Mesothelial cell of epicardium (in vitro differentiated cells): ENCODE measurements at regions not wholly inside any gene's neighbourhood (a gene's known extent, or its start where the extent isn't known, plus 50 kb on each side); places are given as distances from the start of the nearest gene placed in this dataset.

Experiments
- DNase-seq, 2 experiments: peaks; one replicate each; pipeline ENCODE4 v3.0.0; 2021; ENCODE audit warnings: low spot score in 2 of 2; ENCODE audit not compliant: unreplicated experiment in 2 of 2
- H3K27ac Mint-ChIP-seq: 2 replicates; pipeline ENCODE4 v1.8.0; 2021; ENCODE audit warnings: mixed read lengths
- H3K27me3 Mint-ChIP-seq: 2 replicates; pipeline ENCODE4 v1.8.0; 2021; ENCODE audit warnings: low read depth, mixed read lengths
- H3K36me3 Mint-ChIP-seq: 2 replicates; pipeline ENCODE4 v1.8.0; 2021; ENCODE audit warnings: mixed read lengths
- H3K4me1 Mint-ChIP-seq: 2 replicates; pipeline ENCODE4 v1.8.0; 2021; ENCODE audit warnings: mixed read lengths
- H3K4me3 Mint-ChIP-seq: 2 replicates; pipeline ENCODE4 v1.8.0; 2021; ENCODE audit warnings: mild to moderate bottlenecking, moderate library complexity, mixed read lengths
- H3K9me3 Mint-ChIP-seq: 2 replicates; pipeline ENCODE4 v1.8.0; 2021; ENCODE audit warnings: mixed read lengths
- CTCF ChIP-seq: fragments of 200-600 bp; sonication (generic); IDR thresholded peaks from one replicate; pipeline ENCODE4 v1.5.0; 2021; ENCODE audit warnings: antibody characterized with exemption; ENCODE audit not compliant: unreplicated experiment

GRCh38 chr5:18195910-18196309 lies 561.6 kb downstream of the TAF11L14 start:
- no peak for TF ChIP-seq CTCF
- peaks cover 54% of the 10 kb centered on the region for H3K9me3 Mint-ChIP-seq
- H3K27me3 Mint-ChIP-seq: no peaks in the 10 kb centered on the region
- H3K4me3 Mint-ChIP-seq: no peak overlapping the region
- no peak overlapping the region for H3K27ac Mint-ChIP-seq
- DNase-seq: no peak
- H3K4me1 Mint-ChIP-seq: no peaks in the 10 kb centered on the region
- no peaks in the 10 kb centered on the region for H3K36me3 Mint-ChIP-seq

GRCh38 chr5:18197734-18198133 lies 563.5 kb downstream of the TAF11L14 start:
- no peak overlapping the region for H3K27ac Mint-ChIP-seq
- H3K9me3 Mint-ChIP-seq: peaks cover 40% of the 10 kb centered on the region
- no peaks in the 10 kb centered on the region for H3K36me3 Mint-ChIP-seq
- no peaks in the 10 kb centered on the region for H3K27me3 Mint-ChIP-seq
- H3K4me3 Mint-ChIP-seq: no peak overlapping the region
- no peak for DNase-seq
- TF ChIP-seq CTCF: no peak
- no peaks in the 10 kb centered on the region for H3K4me1 Mint-ChIP-seq

GRCh38 chr5:18202164-18202563 lies 567.9 kb downstream of the TAF11L14 start:
- peaks cover 30% of the 10 kb centered on the region for H3K9me3 Mint-ChIP-seq
- no peak for DNase-seq
- H3K27ac Mint-ChIP-seq: no peak overlapping the region
- no peak for TF ChIP-seq CTCF
- no peaks in the 10 kb centered on the region for H3K36me3 Mint-ChIP-seq
- H3K4me3 Mint-ChIP-seq: no peak overlapping the region
- H3K27me3 Mint-ChIP-seq: no peaks in the 10 kb centered on the region
- no peaks in the 10 kb centered on the region for H3K4me1 Mint-ChIP-seq

GRCh38 chr5:18203296-18203695 lies 569.0 kb downstream of the TAF11L14 start:
- Mint-ChIP-seq H3K4me3 (no peak overlapping the region), H3K36me3 (no peaks in the 10 kb centered on the region)

GRCh38 chr5:18213666-18214065 lies 579.4 kb downstream of the TAF11L14 start:
- Mint-ChIP-seq H3K4me1 (no peaks in the 10 kb centered on the region), H3K4me3 (no peak overlapping the region), H3K36me3 (no peaks in the 10 kb centered on the region), H3K9me3 (peaks cover 22% of the 10 kb centered on the region), H3K27ac (no peak overlapping the region), H3K27me3 (no peaks in the 10 kb centered on the region)
- no peak for DNase-seq
- no peak for TF ChIP-seq CTCF

More at GRCh38 chr5:18203296-18203695, 569.0 kb downstream of the TAF11L14 start:
- no peak overlapping the region for H3K27ac Mint-ChIP-seq
- DNase-seq: no peak
- no peaks in the 10 kb centered on the region for H3K4me1 Mint-ChIP-seq
- peaks cover 25% of the 10 kb centered on the region for H3K9me3 Mint-ChIP-seq
- no peaks in the 10 kb centered on the region for H3K27me3 Mint-ChIP-seq
- no peak for TF ChIP-seq CTCF

GRCh38 chr5:18216016-18216415 lies 581.8 kb downstream of the TAF11L14 start:
- Mint-ChIP-seq H3K4me1 (no peaks in the 10 kb centered on the region), H3K36me3 (no peaks in the 10 kb centered on the region)
- no peak for TF ChIP-seq CTCF

More at GRCh38 chr5:18216016-18216415, 581.8 kb downstream of the TAF11L14 start:
- no peak for DNase-seq
- Mint-ChIP-seq H3K27me3 (no peaks in the 10 kb centered on the region), H3K9me3 (peaks cover 39% of the 10 kb centered on the region), H3K4me3 (no peak overlapping the region), H3K27ac (no peak overlapping the region)
